Stimulated activated naive CD4-positive, alpha-beta T cell (primary cell): ENCODE measurements at regions not wholly inside any gene's neighbourhood (a gene's known extent, or its start where the extent isn't known, plus 50 kb on each side); places are given as distances from the start of the nearest gene placed in this dataset.

ENCODE experiments used
- DNase-seq, 6 experiments: peaks; one replicate each; lab custom pipeline; 2025; lab: John Stamatoyannopoulos, UW

DNA sequence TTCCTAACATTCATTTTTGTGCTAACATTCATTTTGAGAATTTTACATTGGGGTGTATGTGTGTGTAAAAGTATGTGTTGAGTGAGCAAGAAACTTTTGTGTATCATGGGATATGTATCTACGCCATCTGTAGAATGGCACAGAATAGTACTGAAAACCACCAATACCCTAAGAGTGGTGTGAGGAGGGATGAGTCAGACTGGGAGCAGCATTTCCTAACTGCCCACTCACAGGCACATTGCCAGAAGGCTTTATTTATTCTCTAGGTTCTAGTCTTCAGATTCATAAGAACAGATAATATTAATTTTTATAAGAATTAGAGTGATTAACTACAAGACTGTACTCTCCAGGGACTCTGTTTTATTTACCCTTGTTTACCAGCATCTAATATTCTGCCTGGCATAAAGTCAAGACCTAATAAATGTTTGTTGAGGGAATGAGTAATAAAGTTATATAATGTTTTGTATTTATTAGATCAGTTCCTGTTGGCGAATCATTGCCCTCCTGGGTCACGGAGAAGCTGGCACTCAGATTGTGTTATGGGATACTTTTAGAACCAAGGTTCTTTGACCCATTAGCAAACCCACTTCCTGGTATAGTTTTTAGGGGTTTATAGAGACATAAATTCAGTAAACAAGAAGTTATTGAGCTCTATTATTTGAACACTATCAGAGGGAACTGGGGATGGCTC is 159.1 kb upstream of the PPP2R2B start:
- no peak for DNase-seq

DNA sequence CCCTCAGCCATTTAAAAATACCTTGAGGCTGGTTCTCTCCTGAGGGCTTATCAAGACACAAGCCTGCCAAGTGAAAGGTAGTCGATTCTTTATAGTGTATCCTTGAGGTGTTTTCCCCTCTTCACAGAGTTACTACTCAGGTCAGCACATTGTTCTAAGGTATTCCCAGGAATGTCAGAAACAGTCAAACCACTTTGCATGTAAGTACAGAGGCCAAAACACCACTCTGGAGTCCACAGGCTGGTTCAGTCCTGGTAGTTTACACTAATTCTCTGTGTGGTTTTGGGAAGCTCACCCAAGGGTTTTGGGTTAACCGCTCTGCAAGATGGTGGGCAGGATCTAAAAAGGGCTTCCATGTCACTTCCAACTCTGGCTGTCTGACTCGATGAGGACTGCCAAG is 162.3 kb upstream of the PPP2R2B start:
- no peak for DNase-seq

- no peak for DNase-seq
Observed at GRCh38 chr5:147044572-147045273, 166.2 kb upstream of the PPP2R2B start.

- DNase-seq: no peak
Observed at GRCh38 chr5:147045290-147045689, 166.7 kb upstream of the PPP2R2B start.

DNA sequence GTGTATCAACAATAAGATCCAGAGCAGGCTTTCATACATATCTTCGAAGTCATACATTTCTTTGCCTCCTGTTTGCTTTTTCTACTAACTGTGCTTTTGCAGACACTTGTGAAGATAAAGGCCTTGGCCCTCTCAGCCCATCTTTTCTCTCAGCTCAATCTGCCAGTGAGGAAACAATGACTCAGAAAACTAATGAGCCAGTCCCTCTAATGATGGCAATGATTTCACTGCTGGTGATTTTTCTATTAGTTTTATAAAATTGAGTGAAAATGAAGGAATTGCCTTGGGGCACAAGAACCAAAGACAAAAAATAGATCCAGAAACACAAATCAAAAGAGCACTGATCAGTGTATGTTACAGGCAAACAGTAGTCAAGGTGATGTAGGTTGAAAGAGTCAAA is 167.7 kb upstream of the PPP2R2B start:
- DNase-seq: no peak

- no peak for DNase-seq
Observed at GRCh38 chr5:147046894-147047293, 168.3 kb upstream of the PPP2R2B start.

DNA sequence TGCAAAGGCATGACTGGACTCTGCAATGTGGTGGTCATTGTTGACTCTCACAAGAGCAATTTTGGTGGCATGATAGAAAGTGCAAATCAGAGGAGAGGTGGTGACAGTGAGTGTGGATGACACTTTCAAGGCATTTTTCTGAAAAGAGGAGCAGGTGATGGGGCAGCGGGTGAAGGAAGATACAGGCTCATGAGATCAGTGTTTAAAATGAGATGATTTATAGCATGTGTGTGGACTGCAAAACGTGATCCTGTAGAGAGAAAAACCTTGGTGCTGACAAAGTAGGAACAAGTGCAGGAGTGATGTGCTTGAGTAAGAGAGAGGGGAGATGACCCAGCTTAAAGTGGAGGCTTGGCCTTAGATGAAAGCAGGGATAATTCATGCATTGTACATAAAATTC is 171.2 kb upstream of the PPP2R2B start:
- DNase-seq: no peak

- DNase-seq: no peak
Observed at GRCh38 chr5:147050172-147050571, 171.6 kb upstream of the PPP2R2B start.

DNA sequence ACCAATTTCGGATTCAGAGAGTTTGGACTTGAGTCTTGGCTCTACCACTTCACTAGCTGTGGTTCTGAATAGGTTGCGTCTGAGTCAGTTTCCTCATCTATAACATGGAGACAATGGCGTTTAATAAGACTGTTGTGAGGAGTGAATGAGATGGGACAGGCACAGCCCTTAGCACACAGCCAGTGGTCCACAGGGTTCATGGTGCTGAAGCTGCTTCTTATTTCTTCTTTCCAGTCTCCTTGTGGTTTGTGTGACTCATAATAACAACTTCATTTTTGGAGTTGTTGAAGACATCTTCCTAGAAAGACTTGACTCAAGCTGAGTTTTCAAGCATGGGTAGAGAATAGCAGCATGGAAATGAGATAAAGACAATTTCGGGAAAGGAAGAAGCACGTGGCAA is 172.6 kb upstream of the PPP2R2B start:
- DNase-seq: no peak

DNA sequence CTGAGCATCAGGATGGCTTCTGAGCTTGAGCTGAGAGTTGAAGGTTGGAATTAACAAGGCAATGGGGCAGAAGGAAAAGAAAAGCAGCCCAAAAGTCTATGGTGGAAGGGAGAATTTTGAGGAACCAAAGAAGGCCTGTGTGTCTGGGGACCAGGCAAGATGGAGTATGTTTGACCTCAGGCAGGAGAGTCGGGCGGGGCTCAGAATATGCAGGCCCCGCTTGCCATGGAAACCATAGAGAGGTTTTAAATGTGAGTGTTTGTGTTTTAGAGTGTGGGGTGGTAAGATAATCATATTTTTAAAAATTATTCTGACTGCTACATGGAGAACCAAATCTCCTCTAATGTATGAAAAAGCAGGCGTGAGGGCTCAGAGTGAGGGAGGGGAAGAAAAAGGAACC is 174.0 kb upstream of the PPP2R2B start:
- DNase-seq: no peak

- no peak for DNase-seq
Observed at GRCh38 chr5:147055089-147055826, 176.7 kb upstream of the PPP2R2B start.

- DNase-seq: no peak
Observed at GRCh38 chr5:147055850-147056566, 177.5 kb upstream of the PPP2R2B start.

DNA sequence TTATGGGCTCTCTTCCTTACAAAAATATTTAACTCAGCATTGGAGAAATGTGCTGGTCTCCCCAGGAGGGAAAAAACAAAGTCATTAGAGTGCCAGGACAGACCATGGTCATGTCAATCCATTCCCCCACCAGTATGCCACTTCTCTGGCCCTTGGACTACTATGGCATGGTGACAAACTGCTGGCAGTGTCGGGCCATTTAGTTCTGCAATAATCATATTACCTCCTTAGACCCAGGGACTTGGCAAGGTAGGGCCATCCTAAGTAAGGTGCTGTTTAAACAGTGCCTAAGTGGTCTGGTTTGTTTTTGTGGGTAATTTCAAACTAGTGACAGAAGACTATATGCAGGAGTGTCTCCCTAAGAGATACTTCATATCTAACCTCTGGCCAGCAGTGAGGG is 177.8 kb upstream of the STK32A start:
- DNase-seq: no peak

- DNase-seq: no peak
Observed at GRCh38 chr5:147061431-147061830, 173.4 kb upstream of the STK32A start.

DNA sequence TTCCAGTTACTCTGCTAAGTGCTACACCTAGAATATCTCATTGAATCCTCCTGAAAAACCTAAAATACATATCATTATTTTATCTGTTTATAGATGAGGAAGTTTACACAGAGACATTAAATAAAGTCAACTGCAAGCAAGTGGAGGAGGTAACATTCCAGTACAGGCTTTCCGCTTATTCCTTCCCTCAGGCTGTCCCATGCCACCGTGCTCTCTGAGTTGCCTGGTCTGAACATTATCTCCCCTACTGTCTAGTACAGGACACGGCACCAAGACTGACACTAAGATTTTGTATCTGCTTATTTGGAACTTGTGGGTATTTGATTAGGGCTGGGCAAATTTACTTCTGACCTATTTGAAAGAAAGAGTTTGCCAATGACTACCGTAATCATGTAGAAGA is 172.4 kb upstream of the STK32A start:
- no peak for DNase-seq

DNA sequence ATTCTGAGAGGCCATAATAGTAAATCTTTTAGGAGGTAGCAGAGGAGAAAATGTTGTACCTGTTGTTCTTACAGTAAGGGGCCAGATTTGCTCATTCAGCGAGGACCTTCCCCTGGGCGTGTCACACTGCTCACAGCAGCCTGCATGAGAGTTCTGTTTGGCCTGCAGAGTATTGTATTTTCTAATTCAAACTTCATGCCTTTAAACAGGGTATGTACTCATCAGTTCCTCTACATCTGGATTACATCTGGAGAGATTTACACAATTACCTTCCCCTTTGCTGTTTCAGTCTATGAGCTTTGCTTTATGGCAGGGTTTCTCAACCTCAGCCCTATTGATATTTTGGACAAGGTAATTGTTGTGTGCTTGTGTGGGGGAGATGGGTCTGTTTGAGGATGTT is 170.9 kb upstream of the STK32A start:
- no peak for DNase-seq

DNA sequence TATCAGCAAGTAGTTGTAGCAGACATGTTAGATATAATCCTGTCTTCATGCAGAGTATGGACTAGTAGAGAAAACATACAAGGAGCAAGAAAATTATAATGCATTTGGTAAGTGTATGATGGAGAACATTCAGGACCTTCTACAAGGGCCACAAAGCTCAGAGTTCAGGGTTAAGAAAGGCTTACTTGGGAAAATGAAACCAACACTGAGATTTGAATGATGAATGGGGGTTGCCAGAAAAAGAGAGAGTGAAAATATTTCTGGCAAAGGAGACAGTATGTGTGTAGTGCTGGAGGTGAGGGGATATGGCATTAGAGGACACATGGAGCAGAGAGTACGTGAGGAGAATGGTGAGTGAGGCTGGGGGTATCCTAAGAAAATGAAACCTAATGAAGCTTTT is 169.8 kb upstream of the STK32A start:
- DNase-seq: no peak

DNA sequence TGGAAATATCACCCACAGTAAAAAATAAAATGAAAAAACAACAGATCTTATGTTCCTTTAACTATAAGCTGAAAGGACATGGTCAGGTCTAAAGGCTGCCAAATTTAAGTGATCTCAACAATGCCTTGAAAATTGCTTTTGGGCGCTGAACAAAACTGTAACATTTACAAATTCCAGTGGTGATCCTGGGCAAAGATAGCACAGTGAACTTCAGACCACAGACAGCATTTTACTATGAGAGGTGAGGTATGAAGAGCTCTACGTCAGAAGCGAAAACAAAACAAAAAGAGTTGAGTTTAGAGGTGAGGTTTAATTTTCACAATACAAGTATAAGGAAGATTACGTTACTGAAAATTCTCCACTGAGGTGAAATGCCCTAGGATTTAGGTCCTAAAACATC is 165.8 kb upstream of the STK32A start:
- no peak for DNase-seq

DNA sequence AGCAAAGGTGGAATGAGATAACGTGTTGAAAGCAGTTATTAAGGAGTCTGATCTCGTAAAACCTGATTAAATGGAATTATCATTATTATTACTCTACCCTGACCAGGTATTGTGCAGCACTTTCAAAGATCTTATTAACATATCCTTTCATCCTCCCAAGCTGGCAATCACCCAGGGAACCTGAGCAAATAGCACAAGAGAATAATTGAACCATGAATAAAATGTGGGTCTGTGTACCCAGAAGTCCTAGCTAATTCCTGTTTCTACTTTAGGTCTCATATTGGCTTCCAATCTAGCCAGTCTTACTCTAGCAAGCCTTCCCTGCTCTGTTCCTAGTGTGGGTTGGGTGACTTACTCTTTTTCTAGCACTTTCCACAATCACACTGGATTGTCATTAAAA is 162.2 kb upstream of the STK32A start:
- DNase-seq: no peak

DNA sequence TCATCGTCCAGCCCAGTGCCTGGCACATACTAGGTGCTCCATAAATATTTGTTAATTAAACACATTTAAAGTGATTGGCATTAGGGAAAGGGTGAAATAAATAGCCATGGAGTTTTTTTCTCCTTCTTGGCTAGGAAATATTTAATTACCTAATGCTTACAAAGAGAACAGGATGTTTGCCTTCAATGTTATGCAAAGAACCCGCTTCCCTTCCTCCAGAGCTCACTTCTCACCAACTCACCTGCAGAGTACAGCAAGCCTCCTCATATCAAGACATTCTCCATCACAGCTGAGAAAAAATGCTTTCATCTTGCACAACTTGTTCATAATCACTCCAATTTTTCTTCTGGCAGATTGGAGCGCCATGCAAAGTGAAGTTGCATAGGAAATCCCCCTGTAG is 161.7 kb upstream of the STK32A start:
- no peak for DNase-seq

DNA sequence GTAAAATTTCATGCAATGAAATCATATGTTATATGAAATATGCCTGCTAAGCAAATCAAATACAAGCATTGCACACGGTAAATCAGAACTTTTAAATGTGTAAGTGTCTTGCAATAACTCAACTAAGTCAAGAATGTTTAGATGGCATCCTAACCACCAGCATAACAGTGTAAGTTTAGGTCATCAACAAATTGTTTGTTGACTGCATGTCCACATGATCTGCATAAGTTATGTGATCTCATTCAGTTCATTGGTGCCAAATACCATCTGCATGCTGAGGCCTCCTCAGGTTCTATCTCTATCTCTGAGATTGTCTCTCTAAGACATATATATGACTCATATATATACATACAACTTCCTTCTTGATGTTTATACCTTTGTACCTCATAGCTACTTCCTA is 159.6 kb upstream of the STK32A start:
- no peak for DNase-seq

GRCh38 chr5:147080391-147080790 is 154.4 kb upstream of the STK32A start:
- no peak for DNase-seq

DNA sequence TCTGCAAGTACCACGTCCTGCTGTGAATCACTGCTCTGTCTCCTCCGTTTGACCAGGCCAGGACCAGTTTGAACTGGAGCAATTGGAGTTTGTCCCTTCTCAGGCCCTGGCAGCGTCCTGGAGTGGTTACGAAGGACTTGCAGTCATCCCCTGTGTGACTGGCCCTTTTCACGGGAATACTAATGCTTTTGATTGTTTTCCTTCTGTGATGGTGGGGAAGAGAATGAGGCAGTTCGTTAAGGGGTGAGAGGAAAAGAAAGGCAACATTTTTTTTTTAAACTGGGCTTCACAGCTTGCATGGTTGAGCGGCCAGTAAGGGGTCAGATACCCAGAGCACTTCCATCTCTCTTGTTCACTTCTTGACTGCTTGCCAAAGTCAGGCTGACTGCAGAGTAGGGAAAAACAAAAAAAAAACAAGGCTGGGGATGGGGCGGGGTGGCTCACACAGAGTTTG is 153.5 kb upstream of the STK32A start:
- no peak for DNase-seq
